DOHH2 (cell line): ENCODE measurements at regions not wholly inside any gene's neighbourhood (a gene's known extent, or its start where the extent isn't known, plus 50 kb on each side); places are given as distances from the start of the nearest gene placed in this dataset.

Experiments used
- H3F3A ChIP-seq: fragments of 200-600 bp; sonication (generic), shearing (Covaris generic); 2 replicates; pipeline ENCODE4 v1.6.0; 2016; ENCODE audit warnings: antibody characterized with exemption, mild to moderate bottlenecking; ENCODE audit not compliant: control insufficient read depth, insufficient read depth
- H3K27ac ChIP-seq: fragments of 200-600 bp; sonication (generic); 2 replicates; pipeline ENCODE4 v1.5.1; 2014; ENCODE audit warnings: low read depth, mild to moderate bottlenecking, low read length, moderate library complexity
- H3K27me3 ChIP-seq: fragments of 200-600 bp; sonication (generic); 2 replicates; pipeline ENCODE4 v1.6.1; 2014; ENCODE audit warnings: mild to moderate bottlenecking, low read length, mixed read lengths; ENCODE audit not compliant: control insufficient read depth
- H3K36me3 ChIP-seq: fragments of 200-600 bp; sonication (generic); 2 replicates; pipeline ENCODE4 v1.6.1; 2014; ENCODE audit warnings: mild to moderate bottlenecking, low read length, moderate library complexity, mixed read lengths; ENCODE audit not compliant: control insufficient read depth
- H3K4me1 ChIP-seq: fragments of 200-600 bp; sonication (generic); 2 replicates; pipeline ENCODE4 v1.6.1; 2014; ENCODE audit warnings: mild to moderate bottlenecking, low read length, mixed read lengths; ENCODE audit not compliant: control insufficient read depth
- H3K4me2 ChIP-seq: fragments of 200-600 bp; sonication (generic); 2 replicates; pipeline ENCODE4 v1.6.0; 2014; ENCODE audit warnings: mild to moderate bottlenecking, low read length, moderate library complexity
- H3K4me3 ChIP-seq: fragments of 200-600 bp; sonication (generic); 2 replicates; pipeline ENCODE4 v1.5.1; 2014; ENCODE audit warnings: mild to moderate bottlenecking, low read length, mixed read lengths
- H3K79me2 ChIP-seq: fragments of 200-600 bp; sonication (generic); 2 replicates; pipeline ENCODE4 v1.6.1; 2014; ENCODE audit warnings: mild to moderate bottlenecking, low read length, mixed read lengths; ENCODE audit not compliant: control insufficient read depth
- H3K9me2 ChIP-seq: fragments of 200-600 bp; sonication (generic); replicated peaks from 2 replicates; pipeline ENCODE4 v1.6.1; 2014; ENCODE audit warnings: mild to moderate bottlenecking, low read length, mixed read lengths; ENCODE audit not compliant: control insufficient read depth
- H3K9me3 ChIP-seq: fragments of 200-600 bp; sonication (generic); 2 replicates; pipeline ENCODE4 v1.6.1; 2014; ENCODE audit warnings: antibody characterized with exemption, low read length, mixed read lengths; ENCODE audit not compliant: control insufficient read depth, insufficient read depth
- H4K20me1 ChIP-seq: fragments of 200-600 bp; sonication (generic); 2 replicates; pipeline ENCODE4 v1.6.0; 2014; ENCODE audit warnings: low read depth, mild to moderate bottlenecking, antibody characterized with exemption, low read length, moderate library complexity; ENCODE audit not compliant: control insufficient read depth, insufficient read depth
- CTCF ChIP-seq: fragments of 200-600 bp; sonication (generic); IDR thresholded peaks from one replicate; pipeline ENCODE4 v1.5.1; 2014; ENCODE audit warnings: antibody characterized with exemption, mild to moderate bottlenecking, low read depth, low read length; ENCODE audit not compliant: poor library complexity, severe bottlenecking
- EZH2phosphoT487 ChIP-seq: fragments of 200-600 bp; sonication (generic); IDR thresholded peaks from 2 replicates; pipeline ENCODE4 v1.6.1; 2017; ENCODE audit warnings: borderline replicate concordance, mild to moderate bottlenecking, antibody characterized with exemption, low read length, moderate library complexity, mixed read lengths

- TF ChIP-seq CTCF (no peak), EZH2phosphoT487 (no peak)
- no peaks in the 10 kb centered on the region for H3K4me1 ChIP-seq
- H4K20me1 ChIP-seq = no peaks in the 10 kb centered on the region
- no peaks in the 10 kb centered on the region for H3K36me3 ChIP-seq
- H3K4me2 ChIP-seq = no peak overlapping the region
- H3K9me3 ChIP-seq = no peaks in the 10 kb centered on the region
- H3K27me3 ChIP-seq = no peaks in the 10 kb centered on the region
- no peak overlapping the region for H3K4me3 ChIP-seq
- no peak overlapping the region for H3K27ac ChIP-seq
- no peaks in the 10 kb centered on the region for H3K79me2 ChIP-seq
- H3K9me2 ChIP-seq = no peaks in the 10 kb centered on the region
- H3F3A ChIP-seq = no peaks in the 10 kb centered on the region
These were observed 317.4 kb downstream of the KIF20B start for GRCh38 chr10:90018819-90019218.

GRCh38 chr10:90020506-90020905, 319.1 kb downstream of the KIF20B start:
- Histone ChIP-seq H3K79me2 (no peaks in the 10 kb centered on the region), H3K27ac (no peak overlapping the region), H3K36me3 (no peaks in the 10 kb centered on the region)

GRCh38 chr10:90023950-90024349, 322.6 kb downstream of the KIF20B start:
- no peaks in the 10 kb centered on the region for H3K36me3 ChIP-seq
- no peak overlapping the region for H3K4me3 ChIP-seq
- H3K27ac ChIP-seq = no peak overlapping the region
- no peak for TF ChIP-seq CTCF
- TF ChIP-seq EZH2phosphoT487 = no peak
- H3K79me2 ChIP-seq = no peaks in the 10 kb centered on the region
- H3K27me3 ChIP-seq = no peaks in the 10 kb centered on the region
- no peaks in the 10 kb centered on the region for H3K9me3 ChIP-seq
- H3K4me1 ChIP-seq = no peaks in the 10 kb centered on the region
- no peaks in the 10 kb centered on the region for H4K20me1 ChIP-seq
- H3F3A ChIP-seq = no peaks in the 10 kb centered on the region
- H3K4me2 ChIP-seq = no peak overlapping the region
- H3K9me2 ChIP-seq = no peaks in the 10 kb centered on the region

More at GRCh38 chr10:90020506-90020905, 319.1 kb downstream of the KIF20B start:
- TF ChIP-seq EZH2phosphoT487 (no peak), CTCF (no peak)
- Histone ChIP-seq H3K9me3 (no peaks in the 10 kb centered on the region), H3K27me3 (no peaks in the 10 kb centered on the region), H3K9me2 (no peaks in the 10 kb centered on the region), H3K4me2 (no peak overlapping the region), H3K4me1 (no peaks in the 10 kb centered on the region), H3F3A (no peaks in the 10 kb centered on the region), H3K4me3 (no peak overlapping the region), H4K20me1 (no peaks in the 10 kb centered on the region)

- H3K36me3 ChIP-seq = no peaks in the 10 kb centered on the region
- H3K9me3 ChIP-seq = no peaks in the 10 kb centered on the region
- no peaks in the 10 kb centered on the region for H3K27me3 ChIP-seq
- no peaks in the 10 kb centered on the region for H3F3A ChIP-seq
- H3K9me2 ChIP-seq = no peaks in the 10 kb centered on the region
- TF ChIP-seq CTCF (no peak), EZH2phosphoT487 (no peak)
- H3K4me2 ChIP-seq = no peak overlapping the region
- no peak overlapping the region for H3K4me3 ChIP-seq
- no peaks in the 10 kb centered on the region for H3K79me2 ChIP-seq
- no peak overlapping the region for H3K27ac ChIP-seq
- no peaks in the 10 kb centered on the region for H3K4me1 ChIP-seq
- no peaks in the 10 kb centered on the region for H4K20me1 ChIP-seq
These were observed 326.9 kb downstream of the KIF20B start for GRCh38 chr10:90028312-90028711.
